ENCODE measurements at regions not wholly inside any gene's neighbourhood (a gene's known extent, or its start where the extent isn't known, plus 50 kb on each side); places are given as distances from the start of the nearest gene placed in this dataset.

DNA sequence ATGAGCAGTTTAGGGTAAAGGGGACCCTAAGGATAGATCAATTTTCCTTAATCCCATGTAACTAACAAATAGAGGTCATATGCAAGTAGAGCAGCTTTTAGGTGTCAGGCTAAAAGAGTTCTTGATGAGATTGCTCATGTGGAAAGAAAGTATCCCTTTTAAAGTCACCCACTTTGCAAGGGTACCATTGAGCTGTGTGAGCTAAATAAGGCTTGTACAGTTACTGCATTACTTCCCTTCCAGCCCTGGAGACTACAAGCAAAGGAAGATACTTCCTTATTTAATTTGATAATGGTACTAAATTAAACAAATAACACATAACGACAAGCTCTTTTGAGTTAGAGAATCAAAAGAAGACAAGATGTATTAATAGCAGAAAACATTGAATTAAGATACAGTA is 191.7 kb downstream of the TMX1 start:
- ATAC-seq (no peak), DNase-seq (ENCODE audit: low spot score) (no peak)
- intact Hi-C loops (cut with DNase I): no loop called here

DNA sequence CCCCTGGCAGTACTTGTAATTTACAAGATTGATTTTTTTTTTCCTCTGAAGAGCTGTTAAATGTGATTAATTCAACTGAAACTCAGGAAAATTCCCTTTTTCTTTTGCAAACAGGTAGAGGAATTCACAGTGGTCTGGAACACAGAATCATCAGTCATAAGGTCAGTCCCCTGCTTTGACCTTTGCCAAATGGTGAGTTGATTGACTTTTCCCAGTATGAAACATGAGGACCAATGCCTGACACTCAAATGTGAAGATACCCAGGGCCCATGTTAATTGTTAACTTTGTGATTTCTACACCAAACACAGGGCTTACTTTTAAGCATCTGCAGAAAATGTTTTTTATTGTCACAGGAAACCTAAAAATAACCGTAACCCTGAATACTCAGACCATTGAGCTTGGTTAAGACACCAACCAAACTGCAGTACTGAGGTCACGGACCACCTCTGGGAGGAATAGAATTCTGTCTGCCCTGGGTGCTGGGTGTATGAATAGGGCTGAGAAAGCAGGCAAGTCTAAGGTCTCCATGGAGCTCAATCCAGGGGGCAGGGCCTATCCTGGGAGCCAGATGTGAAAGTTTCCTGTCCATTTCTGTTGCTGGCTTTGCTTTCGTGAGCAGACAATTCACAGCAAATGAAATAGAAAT is 192.4 kb downstream of the TMX1 start:
- ATAC-seq (no peak), DNase-seq (ENCODE audit: low spot score) (no peak)
- intact Hi-C loops (cut with DNase I): no loop called here

DNA sequence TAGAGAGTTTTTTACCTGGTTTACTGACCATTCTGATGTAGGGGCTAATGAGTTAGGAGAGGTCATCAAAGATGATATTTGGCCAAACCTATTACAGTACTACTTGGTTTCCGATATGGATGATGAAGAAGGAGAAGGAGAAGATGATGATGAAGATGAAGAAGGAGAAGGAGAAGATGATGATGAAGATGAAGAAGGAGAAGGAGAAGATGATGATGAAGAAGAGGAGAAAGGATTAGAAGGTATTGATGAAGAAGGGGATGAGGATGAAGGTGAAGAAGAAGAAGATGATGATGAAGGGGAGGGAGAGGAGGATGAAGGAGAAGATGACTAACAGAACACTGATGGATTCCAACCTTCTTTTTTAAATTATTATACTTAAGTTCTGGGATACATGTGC is 196.6 kb downstream of the TMX1 start:
- DNase-seq (ENCODE audit: low spot score) (no peak), ATAC-seq (no peak)
- intact Hi-C loops (cut with DNase I): no loop called here

DNA sequence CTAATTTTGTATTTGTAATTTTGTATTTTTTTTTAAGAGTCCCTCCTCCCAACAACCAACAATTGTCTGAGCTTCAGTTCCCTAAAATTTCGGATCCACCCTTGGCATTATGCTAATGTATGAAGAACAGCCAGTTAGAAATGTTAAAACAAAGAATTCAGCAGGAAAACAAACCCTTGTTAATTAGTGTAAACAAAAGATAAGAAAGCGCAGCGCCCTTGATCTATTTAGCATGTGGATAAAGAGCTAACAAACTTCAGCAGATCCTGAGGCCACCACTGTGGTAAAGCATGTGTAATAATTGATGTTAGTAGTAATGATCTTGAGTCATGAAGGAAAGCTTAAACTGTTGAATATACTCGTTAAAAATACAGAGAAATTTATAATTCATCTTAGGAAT is 199.8 kb downstream of the TMX1 start:
- DNase-seq (ENCODE audit: low spot score): no peak
- intact Hi-C loops (cut with DNase I): no loop called here
- no peak for ATAC-seq

DNA sequence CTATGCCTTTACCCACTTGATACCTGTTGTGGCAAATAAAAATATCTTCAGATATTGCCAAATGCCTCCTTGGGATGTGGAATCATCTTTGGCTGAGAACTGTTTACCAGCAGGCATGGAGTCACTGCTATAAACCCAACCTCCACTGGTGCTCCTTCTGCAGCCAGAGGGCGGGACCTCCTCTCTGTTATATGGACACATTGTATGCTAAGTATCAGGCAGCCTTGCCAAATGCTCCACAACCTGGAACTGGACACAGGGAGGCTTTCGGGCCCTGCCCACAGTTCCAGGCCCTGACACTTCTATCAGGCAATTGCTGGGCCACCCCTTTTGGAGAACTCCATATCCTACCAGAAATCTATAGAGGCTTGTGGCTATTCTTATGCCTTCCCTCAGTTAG is 201.0 kb downstream of the TMX1 start:
- DNase-seq (ENCODE audit: low spot score) (no peak), ATAC-seq (no peak)
- intact Hi-C loops (cut with DNase I): no loop called here

DNA sequence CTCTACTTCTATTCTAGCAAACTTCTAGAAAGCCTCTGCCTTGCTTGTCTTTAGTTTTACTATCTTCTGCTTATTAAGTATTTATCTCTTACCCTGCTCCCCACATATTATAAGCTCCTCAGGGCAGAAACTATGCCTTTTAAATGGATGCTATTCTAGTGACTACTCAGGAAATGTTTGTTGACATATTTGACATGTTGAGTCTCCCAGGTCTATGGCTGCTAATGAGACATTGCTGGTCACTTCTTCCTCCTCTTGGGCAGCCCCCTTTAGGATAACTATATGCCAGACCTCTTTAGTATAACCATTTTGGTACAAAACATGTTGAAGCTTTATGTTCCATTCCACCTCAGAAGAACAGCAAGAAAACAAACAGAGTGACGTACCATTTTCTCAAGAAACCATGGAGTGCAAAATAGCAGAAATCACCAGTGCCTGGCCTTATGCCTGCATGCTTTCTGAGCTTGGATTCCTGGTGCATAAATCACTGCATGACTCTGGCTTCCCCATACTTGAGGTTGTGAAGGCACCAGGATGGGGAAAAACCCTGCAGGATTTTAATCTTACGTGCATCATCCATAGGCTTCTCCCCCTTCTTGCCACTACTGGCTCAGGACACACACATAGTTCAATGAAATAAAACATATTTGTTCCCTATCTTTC is 202.6 kb downstream of the TMX1 start:
- intact Hi-C loops (cut with DNase I): no loop called here
- DNase-seq (ENCODE audit: low spot score) (no peak), ATAC-seq (no peak)

DNA sequence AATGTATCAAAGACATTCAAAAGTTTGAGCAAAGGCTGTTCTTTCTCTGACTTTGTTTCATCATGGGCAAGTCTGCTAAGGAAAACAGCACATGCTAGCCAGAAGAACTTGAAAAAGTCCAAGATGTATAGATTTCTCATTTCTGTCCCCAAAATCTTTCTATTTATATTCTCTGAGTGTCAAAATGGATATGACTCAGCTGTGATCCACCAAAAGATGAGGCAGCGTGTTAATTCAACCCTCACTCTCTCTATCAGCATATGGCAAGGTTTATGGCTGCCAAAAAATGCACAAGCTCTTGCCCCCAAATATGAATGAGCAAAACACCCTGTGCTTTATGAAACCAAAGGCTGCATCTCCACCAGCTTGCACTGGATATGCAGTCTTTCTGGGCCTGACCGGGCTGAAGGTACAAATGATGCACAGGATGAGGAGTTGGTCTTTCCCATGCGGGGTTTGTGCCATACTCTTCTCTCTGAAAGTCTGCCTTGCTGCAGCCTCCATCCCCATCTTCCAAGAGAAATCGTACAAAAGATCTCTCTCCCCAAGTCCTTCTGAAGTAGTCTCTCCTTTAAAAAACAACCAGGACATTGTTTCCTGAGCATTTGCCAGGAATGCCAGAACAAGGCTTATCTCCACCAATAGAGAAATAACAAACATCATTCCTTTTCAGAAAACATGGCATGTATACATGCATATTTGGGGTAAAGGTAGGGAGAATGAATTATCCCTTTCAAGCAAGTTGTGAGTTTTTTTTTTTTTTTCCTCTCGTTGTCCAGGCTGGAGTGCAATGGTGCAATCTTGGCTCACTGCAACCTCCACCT is 203.4 kb downstream of the TMX1 start:
- no peak for DNase-seq (ENCODE audit: low spot score)
- intact Hi-C loops (cut with DNase I): no loop called here
- no peak for ATAC-seq

DNA sequence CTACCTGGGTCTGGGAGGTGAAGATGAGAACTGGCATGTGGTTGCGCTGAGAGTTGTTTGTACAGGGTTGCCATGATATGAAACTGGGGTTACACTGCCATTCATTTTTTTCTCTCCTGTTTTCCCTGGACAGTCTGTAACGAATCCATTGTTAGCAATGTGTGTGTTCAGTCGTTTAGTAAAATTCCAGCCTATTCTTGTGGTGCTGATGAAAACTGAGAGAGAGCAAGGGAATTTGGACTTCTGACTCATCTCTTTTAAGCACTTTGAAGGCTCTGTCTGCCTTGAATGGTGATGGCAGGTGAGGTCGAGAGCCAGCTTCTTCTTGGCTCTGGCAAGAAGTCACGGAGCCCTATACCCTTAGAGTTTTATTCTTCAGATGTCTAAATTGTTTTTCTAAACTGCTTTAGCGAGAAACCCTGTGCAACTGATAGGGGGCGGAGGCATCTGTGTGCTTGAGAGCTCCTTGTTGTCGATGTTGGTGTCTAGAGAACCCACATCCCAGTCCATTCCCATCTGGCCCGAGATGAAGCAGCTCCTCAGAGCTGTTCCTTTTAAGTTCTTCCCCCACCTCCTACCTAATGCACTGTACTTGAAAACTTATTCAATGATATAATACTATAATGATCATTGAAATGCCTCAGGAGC is 204.4 kb downstream of the TMX1 start:
- DNase-seq (ENCODE audit: low spot score) (no peak), ATAC-seq (no peak)
- intact Hi-C loops (cut with DNase I): no loop called here

DNA sequence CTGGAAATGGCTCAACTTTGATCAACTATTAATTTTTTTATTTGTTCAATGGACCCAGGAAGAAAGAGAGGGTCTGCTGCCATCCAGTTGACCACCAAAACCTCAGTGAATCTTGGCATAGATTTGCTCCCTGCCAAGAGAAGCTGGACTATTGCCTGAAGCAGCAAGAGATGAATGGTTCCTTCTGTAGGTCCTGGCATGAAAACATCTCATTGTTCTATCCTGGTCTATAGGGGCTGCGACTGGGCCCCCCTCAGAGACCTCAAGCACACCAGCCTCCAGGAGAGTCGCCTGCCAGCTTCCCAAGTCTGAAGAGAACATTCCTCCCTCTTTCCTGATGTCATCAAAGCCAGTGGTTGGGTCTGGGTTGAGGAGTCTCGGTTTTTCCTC is 204.9 kb downstream of the TMX1 start:
- DNase-seq (ENCODE audit: low spot score) (no peak), ATAC-seq (no peak)
- intact Hi-C loops (cut with DNase I): no loop called here

DNA sequence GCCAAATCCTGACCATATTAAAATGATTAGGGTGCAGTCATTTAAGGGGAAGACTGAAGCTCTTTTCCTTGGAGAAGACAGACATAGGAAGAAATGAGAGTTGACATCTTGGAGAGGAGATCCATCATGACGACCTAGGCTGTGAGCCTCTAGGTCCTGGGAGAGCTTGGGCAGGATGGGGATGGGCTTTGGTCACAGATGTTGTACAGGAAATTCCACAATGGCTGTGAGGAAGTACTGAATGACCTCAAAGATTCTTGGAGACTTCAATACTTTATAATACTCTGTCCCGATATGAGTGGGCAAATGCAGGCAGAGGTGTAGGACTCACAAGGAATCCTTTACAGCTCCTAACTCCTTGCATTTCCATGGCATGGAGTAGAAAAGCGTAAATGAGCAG is 204.9 kb upstream of the FRMD6 start:
- intact Hi-C loops (cut with DNase I): no loop called here
- DNase-seq (ENCODE audit: low spot score) (no peak), ATAC-seq (no peak)

DNA sequence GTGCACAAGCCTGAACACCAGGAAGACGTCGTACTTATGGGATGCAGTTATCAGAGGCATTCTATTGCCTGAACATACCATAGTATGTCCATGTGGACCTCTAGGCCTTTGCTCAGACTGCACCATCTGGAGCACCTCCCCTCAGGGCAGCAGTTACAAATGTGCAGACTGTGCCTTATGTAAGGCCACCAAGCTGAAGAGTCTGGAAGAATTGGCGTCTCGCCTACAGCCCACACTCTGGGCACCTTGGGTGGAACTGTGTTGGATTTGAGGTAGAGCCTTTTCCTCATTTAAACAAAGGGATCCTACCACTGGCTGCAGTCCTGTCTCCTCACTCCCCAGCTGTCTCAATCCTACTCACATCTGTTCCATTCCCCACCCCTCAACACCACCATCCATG is 204.3 kb upstream of the FRMD6 start:
- no peak for ATAC-seq
- intact Hi-C loops (cut with DNase I): no loop called here
- DNase-seq (ENCODE audit: low spot score): no peak

DNA sequence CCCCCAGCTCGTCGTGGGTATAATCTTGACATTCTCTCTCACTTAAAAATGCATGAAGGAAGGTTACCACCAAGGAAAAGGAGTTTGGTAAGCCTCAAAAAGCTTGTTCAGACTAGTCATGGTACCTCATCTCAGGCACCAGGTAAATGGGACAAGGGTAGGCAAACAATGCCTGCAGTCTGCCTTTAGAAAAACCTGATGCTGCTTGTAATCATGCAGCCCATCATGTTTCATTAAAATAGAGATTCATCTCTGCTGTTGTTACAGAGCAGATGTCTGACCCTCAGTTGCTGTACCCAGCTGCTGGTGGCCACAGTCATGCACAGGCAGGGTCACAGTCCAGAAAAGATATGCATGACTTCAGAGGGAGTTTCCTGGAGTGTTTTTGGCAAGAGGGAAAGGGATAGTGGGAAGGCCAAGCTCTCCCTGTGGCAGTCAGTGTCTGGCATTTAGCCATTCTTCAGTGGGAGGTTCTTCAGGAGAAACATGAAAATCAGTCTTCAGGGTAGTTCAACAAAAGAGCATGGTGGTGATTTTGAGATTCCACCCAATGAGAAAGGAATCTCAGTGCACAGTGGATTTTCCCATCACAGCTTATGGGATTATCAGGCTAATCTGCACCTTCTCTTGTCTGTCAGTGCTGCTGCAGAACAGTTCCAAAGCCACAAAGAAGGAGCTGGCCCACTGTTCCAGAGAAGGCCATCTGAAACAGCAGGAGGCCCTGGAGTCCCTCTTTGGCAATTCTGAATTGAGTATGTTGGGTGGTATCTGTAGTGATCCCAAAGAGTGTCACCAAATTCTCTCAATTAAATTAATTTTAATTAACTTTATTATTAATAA is 202.7 kb upstream of the FRMD6 start:
- ATAC-seq: peak; percentile 91
- DNase-seq (ENCODE audit: low spot score): no peak

DNA sequence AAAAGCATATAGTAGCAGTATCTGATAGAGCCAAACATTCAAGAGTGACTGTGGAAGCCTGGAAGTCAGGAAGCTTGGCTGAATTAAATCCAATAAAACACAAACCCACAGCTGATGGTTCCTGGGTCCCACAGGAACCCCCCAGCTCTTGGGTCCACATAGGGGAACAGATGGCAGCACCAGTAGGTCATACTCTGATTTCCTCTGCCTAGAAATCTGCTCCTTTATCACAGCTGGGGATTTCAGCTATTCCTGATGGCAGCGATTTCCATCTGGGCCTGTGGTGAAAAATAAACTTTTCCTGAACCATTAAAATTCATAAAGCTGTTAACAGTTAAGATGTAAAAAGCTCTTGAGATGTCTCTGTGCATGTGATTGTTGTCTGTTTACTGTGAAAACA is 202.0 kb upstream of the FRMD6 start:
- no peak for ATAC-seq
- intact Hi-C loops (cut with DNase I): no loop called here
- no peak for DNase-seq (ENCODE audit: low spot score)

More for the DNA sequence above, 202.7 kb upstream of the FRMD6 start:
- intact Hi-C loops (cut with DNase I): no loop called here

DNA sequence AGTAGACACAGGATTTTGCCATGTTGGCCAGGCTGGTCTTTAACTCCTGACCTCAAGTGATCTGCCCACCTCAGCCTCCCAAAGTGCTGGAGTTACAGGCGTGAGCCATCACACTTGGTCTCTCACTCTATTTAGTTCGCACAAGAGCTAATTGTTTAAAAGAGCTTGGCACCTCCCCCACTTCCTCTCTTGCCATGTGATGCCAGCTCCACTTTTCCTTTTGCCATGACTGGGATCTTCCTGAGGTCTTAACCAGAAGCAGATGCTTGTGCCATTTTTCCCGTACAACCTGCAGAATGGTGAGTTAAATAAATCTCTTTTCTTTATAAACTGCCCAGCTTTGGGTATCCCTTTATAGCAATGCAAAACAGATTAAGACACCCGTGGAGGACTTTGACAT is 200.1 kb upstream of the FRMD6 start:
- ATAC-seq: no peak
- intact Hi-C loops (cut with DNase I): no loop called here
- DNase-seq (ENCODE audit: low spot score): no peak

DNA sequence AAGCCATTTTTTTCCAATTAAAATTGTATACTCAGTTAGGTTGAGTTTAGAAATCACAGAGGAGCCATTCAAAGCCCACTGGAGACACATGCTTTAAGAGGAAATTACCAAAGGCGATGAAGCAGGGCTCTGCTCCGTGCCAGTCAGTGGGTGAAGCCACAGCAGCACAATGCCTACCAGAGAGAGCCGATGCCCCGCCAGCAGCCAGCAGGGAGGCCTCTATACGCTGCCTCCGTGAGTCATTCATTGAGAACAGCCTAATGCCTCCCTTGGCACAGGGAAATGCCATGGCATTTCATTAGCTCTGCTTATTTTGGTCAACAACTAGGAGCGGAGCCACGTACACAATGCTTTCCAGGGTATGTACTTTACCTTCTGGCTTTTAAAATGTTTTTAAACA is 197.8 kb upstream of the FRMD6 start:
- DNase-seq (ENCODE audit: low spot score) (no peak), ATAC-seq (peak; percentile 43)
- intact Hi-C loops (cut with DNase I): no loop called here

DNA sequence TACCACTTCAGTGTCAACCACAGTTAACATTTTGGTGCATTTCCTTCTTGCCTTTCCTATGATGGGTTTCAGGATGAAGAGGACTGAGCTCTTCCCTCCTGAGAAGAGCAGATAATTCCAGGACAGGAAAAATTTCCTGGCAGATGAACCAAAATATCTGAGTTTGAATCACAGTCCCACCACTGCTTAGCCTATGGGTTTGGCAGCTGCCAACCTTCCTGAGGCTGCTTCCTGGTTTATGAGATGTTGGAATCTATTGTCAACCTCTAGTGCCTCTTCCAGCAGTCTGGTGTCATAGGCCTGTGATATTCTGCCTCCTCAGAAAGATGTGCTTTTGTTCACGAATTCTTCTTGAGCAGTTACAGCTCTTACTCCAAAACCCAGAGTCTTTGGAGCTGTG is 197.4 kb upstream of the FRMD6 start:
- DNase-seq (ENCODE audit: low spot score): no peak
- intact Hi-C loops (cut with DNase I): no loop called here
- no peak for ATAC-seq

DNA sequence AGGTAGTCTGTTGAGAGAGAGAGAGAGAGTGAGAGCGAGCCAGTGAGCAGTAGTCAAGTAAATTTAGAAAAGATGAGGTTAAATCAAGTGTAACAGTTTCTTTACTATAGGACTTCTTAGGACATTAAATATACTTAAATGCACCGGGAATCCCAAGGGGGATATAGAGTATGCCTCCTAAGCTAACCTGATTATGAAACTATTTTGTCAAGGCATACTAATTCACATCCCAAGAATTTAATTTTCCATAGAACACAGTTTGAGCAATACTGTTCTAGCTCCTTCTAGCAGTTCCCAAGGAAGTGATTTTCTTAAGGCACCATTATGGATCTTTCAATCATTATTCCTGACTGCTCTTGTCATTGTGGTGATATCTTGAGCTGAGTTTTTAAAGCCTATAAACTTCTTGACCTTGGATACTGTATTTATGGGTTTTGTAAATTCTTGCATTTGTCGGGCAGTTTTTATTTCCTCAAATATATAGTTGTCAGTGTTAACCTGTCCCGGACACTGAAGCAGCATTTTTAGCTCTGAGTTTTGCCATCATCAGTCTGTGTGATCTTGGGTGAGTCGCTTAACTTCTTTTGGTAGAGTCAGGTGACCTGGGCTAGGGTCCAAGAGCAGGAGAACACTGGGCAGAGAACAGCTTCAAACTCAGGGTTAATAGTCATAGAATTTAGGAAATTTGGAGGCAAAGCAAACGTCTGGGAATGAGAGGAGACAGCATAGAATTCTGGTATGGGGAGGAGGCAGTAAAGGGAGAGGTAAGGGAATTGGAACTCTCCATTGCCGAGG is 196.5 kb upstream of the FRMD6 start:
- DNase-seq (ENCODE audit: low spot score): no peak
- intact Hi-C loops (cut with DNase I): no loop called here
- no peak for ATAC-seq

DNA sequence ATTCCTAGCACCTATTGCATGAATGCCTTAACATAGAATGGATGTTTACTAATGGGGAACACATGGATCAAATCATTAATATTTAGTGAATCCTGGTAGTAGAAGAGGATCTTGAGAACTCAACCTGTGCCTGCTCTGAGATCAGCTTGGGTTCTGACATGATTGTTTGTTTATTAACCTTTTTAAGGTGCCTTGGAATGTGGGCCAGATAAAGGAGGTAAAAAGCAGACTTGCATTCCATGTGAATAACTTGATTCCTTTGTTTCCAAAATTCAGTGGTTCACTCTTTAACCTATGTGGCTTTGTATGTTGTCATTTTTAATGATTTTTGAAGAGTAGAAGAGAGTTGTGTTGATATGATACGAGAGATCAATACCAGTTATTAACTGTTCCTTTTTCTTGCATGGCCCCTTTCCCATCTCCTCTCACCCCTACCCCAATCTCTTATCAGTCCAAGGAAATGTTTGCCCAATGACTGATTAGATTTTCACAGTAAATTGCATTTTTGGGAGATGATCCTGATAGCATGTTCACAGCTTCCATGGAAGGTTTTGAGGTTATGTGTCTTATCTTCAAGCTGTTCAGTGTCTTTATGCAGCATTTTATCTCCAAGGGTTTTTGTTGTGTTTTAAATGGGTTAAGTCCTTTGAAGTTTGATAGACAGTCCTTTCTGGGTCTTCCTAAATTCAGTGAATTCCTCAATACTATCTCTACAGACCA is 193.7 kb upstream of the FRMD6 start:
- intact Hi-C loops (cut with DNase I): no loop called here
- DNase-seq (ENCODE audit: low spot score) (no peak), ATAC-seq (no peak)
